Stomach (tissue), 8 donors: ENCODE measurements at regions not wholly inside any gene's neighbourhood (a gene's known extent, or its start where the extent isn't known, plus 50 kb on each side); places are given as distances from the start of the nearest gene placed in this dataset.

Experiments used
- DNase-seq, 2 donors: peaks; one replicate each; pipeline versions ENCODE4 v3.0.0 to v3.0.0-alpha.2; 2013 to 2019
- H3K27ac ChIP-seq, 5 donors: fragments of 200-600 bp in 4 of 5; sonication (generic) in 4 of 5; one replicate each; pipeline ENCODE4 v1.5.1; 2013 to 2019; ENCODE audit warnings: mild to moderate bottlenecking in 1 of 5, moderate library complexity in 1 of 5
- H3K27me3 ChIP-seq, 3 donors: fragments of 200-600 bp; sonication (generic); one replicate each; pipeline ENCODE4 v1.5.1; 2017 to 2019; ENCODE audit warnings: mixed run types in 1 of 3
- H3K36me3 ChIP-seq, 4 donors: fragments of 200-600 bp; sonication (generic); 1 replicate in 3 of 4; 2 replicates in 1 of 4; pipeline ENCODE4 v1.5.1; 2016 to 2019
- H3K4me1 ChIP-seq, 4 donors: fragments of 200-600 bp; sonication (generic); one replicate each; pipeline ENCODE4 v1.5.1; 2016 to 2019
- H3K4me3 ChIP-seq, 4 donors: fragments of 200-600 bp; sonication (generic) in 3 of 4; one replicate each; pipeline ENCODE4 v1.5.1; 2016 to 2019; ENCODE audit warnings: mild to moderate bottlenecking in 1 of 4
- H3K9me3 ChIP-seq, 4 donors: fragments of 200-600 bp; sonication (generic); one replicate each; pipeline ENCODE4 v1.5.1; 2016 to 2019
- EP300 ChIP-seq: sonication (generic); formaldehyde crosslinking; IDR thresholded peaks from one replicate; pipeline ENCODE4 v1.6.1; 2017; ENCODE audit warnings: antibody characterized with exemption
- POLR2A ChIP-seq, 4 donors: fragments of 450-650 bp; IDR thresholded peaks; one replicate each; pipeline ENCODE4 v1.6.1; 2016; ENCODE audit warnings: antibody characterized with exemption in 4 of 4, control low read depth in 2 of 4, mild to moderate bottlenecking in 1 of 4, moderate library complexity in 1 of 4
- POLR2AphosphoS5 ChIP-seq, 3 donors: sonication (generic); formaldehyde crosslinking; IDR thresholded peaks; one replicate each; pipeline ENCODE4 v1.6.1; 2016; ENCODE audit warnings: antibody characterized with exemption in 3 of 3
- WGBS, 5 donors: extraction: QIAGEN DNeasy Blood & Tissue Kit in 3 of 5; methylation state at CpG; one replicate each; pipeline versions ENCODE4 v1.1.5 to v1.1.7; 2013 to 2018; 5-methylcytosine and 5-hydroxymethylcytosine counted together
- intact Hi-C: fragments of 100-400 bp; cut with DNase I; formaldehyde crosslinking; loops from one replicate; pipeline ENCODE4 v1.15.1; 2023; ENCODE audit warnings: low total_unique reads
- TF ChIP-seq, protein P1 (sequence below), 7 experiments: fragments of 450-650 bp in 4 of 7; fragments of 200-600 bp in 3 of 7; sonication (generic) in 3 of 7; IDR thresholded peaks; one replicate each; pipeline ENCODE4 v1.5.1; 2016 to 2019; ENCODE audit warnings: antibody characterized with exemption in 7 of 7, control low read depth in 2 of 7, mild to moderate bottlenecking in 1 of 7
- donor health status: healthy with polysubstance abuse.
- donor health status: Bipolar disorder and iron deficiency.
- donor health status: healthy.

DNA sequence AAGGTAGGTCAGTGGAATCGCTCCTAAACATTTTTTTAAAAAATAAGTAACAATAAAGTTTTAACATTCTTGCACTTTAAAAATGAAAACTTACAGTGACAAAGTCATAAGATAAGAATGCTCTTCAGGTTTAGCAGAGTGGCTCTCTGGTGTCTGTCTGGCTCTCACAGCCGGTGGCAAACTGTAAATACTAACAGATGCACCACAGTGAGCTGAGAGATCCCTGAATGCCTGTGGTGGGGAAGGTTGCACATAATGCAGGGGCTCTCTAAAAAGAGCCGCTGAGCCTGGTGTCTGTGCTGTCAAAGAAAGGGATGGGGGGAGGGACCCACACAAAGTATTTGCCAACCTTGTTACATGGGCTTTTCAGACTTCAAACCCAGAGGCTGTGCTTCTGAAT, 498.3 kb downstream of the CCSER2 start:
- 48 to 67% (median 58%) methylated on average over 3 of the region's 3 CpGs for WGBS, 5 donors
- no peak overlapping the region for H3K27ac ChIP-seq

DNA sequence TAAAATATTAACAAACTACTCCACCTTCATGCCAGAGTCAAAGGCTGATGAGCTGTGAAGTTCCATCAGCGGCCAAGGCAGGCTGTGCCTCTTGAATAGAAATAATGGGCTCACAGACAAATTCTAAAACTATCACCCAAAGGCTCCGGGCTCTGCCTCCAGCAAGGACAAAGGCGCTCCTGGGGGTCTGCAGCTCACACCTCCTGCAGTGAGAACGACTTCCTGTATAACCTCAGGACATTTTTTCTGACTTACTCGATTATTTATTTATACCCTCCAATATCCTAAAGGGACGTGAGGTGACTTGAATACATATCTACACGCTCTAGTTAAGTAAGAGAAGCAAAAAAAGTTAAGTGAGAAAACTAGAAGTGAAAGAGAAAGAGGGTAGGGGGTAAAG, 500.7 kb downstream of the CCSER2 start:
- H3K36me3 ChIP-seq = no peaks in the 10 kb centered on the region
- DNase-seq = no peak
- no peaks in the 10 kb centered on the region for H3K9me3 ChIP-seq
- H3K27me3 ChIP-seq = no peaks in the 10 kb centered on the region
- TF ChIP-seq EP300 (no peak), POLR2A (IDR thresholded peaks at IDR 0.05) (no peak), POLR2AphosphoS5 (IDR thresholded peaks at IDR 0.05) (no peak)
- TF ChIP-seq, protein P1, sequence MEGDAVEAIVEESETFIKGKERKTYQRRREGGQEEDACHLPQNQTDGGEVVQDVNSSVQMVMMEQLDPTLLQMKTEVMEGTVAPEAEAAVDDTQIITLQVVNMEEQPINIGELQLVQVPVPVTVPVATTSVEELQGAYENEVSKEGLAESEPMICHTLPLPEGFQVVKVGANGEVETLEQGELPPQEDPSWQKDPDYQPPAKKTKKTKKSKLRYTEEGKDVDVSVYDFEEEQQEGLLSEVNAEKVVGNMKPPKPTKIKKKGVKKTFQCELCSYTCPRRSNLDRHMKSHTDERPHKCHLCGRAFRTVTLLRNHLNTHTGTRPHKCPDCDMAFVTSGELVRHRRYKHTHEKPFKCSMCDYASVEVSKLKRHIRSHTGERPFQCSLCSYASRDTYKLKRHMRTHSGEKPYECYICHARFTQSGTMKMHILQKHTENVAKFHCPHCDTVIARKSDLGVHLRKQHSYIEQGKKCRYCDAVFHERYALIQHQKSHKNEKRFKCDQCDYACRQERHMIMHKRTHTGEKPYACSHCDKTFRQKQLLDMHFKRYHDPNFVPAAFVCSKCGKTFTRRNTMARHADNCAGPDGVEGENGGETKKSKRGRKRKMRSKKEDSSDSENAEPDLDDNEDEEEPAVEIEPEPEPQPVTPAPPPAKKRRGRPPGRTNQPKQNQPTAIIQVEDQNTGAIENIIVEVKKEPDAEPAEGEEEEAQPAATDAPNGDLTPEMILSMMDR (IDR thresholded peaks at IDR 0.05) = no peak
- no peak overlapping the region for H3K27ac ChIP-seq
- H3K4me1 ChIP-seq = no peaks in the 10 kb centered on the region
- H3K4me3 ChIP-seq = no peak overlapping the region
- intact Hi-C loops = no loop called here
- WGBS, 5 donors = 64 to 68% (median 67%) methylated on average over 7 of the region's 7 CpGs

More for the DNA sequence above, 498.3 kb downstream of the CCSER2 start:
- H3K9me3 ChIP-seq = no peaks in the 10 kb centered on the region
- H3K27me3 ChIP-seq = no peaks in the 10 kb centered on the region
- H3K4me3 ChIP-seq = no peak overlapping the region
- DNase-seq = no peak
- intact Hi-C loops = no loop called here
- TF ChIP-seq, protein P1 (IDR thresholded peaks at IDR 0.05) = no peak
- H3K36me3 ChIP-seq = no peaks in the 10 kb centered on the region
- H3K4me1 ChIP-seq = no peaks in the 10 kb centered on the region

DNA sequence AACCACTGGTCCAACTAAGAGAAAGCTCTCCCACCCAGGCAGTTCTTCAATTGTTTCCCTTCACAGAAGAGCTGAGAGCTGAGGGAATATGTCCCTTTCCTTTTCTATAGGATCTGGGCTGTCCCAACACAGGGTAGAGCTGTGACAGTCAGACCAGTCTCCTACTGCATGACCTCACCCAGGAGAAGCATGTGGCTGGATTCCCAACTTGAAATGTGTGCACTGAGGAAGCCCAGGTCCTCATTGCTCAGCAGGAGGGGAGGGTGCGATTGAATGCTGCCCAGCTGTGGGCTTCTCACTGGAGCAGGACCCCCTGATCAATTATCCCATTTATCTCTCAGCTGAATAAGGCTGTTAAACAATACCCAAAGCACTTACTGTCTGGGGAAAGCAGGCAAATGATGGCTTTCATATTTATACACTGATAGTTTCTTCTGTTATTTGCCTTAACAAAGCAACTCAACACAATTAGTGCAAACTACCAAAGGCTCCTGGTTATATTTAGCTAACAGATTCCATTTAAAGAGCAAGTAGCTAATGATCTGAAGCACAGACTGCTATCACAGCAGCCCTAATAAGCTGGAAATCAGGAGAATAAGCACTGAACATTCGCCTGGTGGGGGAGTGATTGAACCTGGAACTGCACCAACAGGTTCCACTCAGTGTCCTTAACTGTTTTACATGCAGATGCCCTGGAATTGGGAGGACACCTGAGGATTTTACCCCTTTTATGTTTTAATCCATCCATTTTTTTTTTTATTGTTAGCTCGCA, 508.8 kb downstream of the CCSER2 start:
- no peak for TF ChIP-seq POLR2A (IDR thresholded peaks at IDR 0.05)
- TF ChIP-seq, protein P1 (IDR thresholded peaks at IDR 0.05) = no peak
- TF ChIP-seq POLR2AphosphoS5 (IDR thresholded peaks at IDR 0.05) = no peak
- TF ChIP-seq EP300 = no peak
- DNase-seq = peak in 1 of 2 donors; percentile 46
- intact Hi-C loops = no loop called here
- Histone ChIP-seq H3K27ac (no peak overlapping the region), H3K9me3 (no peaks in the 10 kb centered on the region), H3K4me1 (no peaks in the 10 kb centered on the region), H3K27me3 (no peaks in the 10 kb centered on the region), H3K4me3 (no peak overlapping the region), H3K36me3 (no peaks in the 10 kb centered on the region)
- WGBS, 5 donors = 48 to 62% (median 52%) methylated on average over 3 of the region's 3 CpGs

DNA sequence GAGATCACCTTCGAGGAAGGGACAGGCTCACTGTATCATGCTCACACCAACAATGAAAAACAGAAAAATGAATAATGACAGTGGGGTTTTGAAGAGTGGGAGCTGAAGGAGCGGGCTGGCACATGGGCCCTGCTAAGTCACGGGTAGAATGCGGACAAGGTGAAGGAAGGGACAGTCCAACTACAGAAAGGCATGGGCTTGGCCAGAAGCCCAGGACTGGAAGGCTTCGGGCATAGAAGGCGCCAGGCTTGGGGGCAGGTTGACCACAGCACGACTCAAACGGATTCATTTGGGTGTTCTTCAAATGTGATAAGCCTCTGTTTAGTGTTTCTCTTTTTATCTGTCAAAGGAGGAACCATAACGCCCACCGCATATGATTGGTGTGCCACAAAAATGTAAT, 509.5 kb downstream of the CCSER2 start:
- Histone ChIP-seq H3K27me3 (no peaks in the 10 kb centered on the region), H3K4me3 (no peak overlapping the region), H3K27ac (no peak overlapping the region), H3K4me1 (peaks cover 0 to 3% (median 0%) of the 10 kb centered on the region in 4 donors), H3K36me3 (no peaks in the 10 kb centered on the region), H3K9me3 (no peaks in the 10 kb centered on the region)
- 73 to 80% (median 76%) methylated on average over 10 of the region's 10 CpGs for WGBS, 5 donors
- no peak for DNase-seq
- TF ChIP-seq POLR2AphosphoS5 (IDR thresholded peaks at IDR 0.05) = no peak
- TF ChIP-seq, protein P1 (IDR thresholded peaks at IDR 0.05) = no peak
- TF ChIP-seq EP300 = no peak
- no peak for TF ChIP-seq POLR2A (IDR thresholded peaks at IDR 0.05)
- intact Hi-C loops = no loop called here
